ENCODE measurements at regions not wholly inside any gene's neighbourhood (a gene's known extent, or its start where the extent isn't known, plus 50 kb on each side); places are given as distances from the start of the nearest gene placed in this dataset.
"Not testable (repeated sequence)": the region's sequence is repeated elsewhere in the genome, so short reads cannot be mapped to it uniquely, and the experiment has no call there.

DNA sequence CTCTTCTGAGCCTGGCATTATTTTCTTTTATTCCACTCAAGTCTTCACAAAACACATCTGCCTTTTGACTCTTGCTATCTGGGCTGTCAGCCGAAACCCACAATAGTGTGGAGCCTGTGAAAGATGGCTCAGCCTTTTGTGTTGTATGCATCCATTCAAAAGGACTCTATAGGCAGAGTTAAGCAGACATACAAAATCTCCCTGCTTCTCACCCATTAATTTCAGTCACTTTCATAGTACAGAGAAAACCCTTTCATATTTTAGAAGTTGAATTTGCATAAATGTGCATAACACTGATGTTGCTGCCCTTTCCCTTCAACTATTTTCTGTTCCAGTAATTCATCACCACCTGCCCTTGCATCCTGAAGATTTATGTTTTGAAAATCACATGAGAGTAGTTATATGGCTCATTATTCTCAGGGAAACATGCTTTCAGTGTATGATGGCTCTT, 154.6 kb downstream of the EVA1A start:
- H3K36me3 ChIP-seq (ENCODE audit: insufficient read depth, low read length): peaks cover 10% of the 10 kb centered on the region; the same call in 1 of the 2 replicates
- no peaks in the 10 kb centered on the region for H3K79me2 ChIP-seq (ENCODE audit: low read length)
- DNase-seq: no peak
- H2AFZ ChIP-seq (ENCODE audit: low read length): no peak overlapping the region
- no peaks in the 10 kb centered on the region for H3K27me3 ChIP-seq (ENCODE audit: low read length)
- no peak overlapping the region for H3K27ac ChIP-seq (ENCODE audit: low read length)
- H3K4me1 ChIP-seq (ENCODE audit: low read length): peaks cover 35% of the 10 kb centered on the region
- H3K9me2 ChIP-seq (replicated peaks; ENCODE audit: insufficient read depth, low read length): no peaks in the 10 kb centered on the region
- no peaks in the 10 kb centered on the region; the same call in 1 of the 2 replicates for H3K9me3 ChIP-seq (ENCODE audit: low read length)
- no peak overlapping the region for H3K4me3 ChIP-seq (ENCODE audit: low read length)
- 0 out of 2 replicates have a peak, but pooled peaks cover 4% of the 10 kb centered on the region for H4K20me1 ChIP-seq (ENCODE audit: insufficient read depth, low read depth, low read length)
- H3K4me2 ChIP-seq (ENCODE audit: low read depth, low read length, poor library complexity, severe bottlenecking): peak overlapping the region; percentile 10
- 0 out of 2 replicates have a peak overlapping the region, but pooled peaks have one; percentile 10 for H3K9ac ChIP-seq (ENCODE audit: low read length)

DNA sequence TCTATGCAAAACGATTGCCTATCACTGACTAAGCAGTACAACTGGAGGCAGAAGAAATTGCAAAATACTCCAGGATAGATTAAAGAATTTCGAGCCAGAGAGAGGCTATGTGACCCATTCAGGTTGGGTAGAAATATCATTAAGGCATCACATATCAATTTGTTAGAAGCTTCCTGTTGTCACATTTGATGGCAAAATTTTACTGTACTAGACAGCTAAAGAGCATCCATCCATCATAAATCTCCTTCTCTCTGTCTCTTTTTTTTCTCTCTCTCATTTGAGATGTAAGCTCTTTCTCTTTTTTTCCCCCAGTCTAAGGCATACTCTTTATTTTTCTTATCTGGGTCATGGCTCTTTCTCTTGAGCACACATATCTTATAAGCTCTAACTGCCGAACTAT, 155.7 kb downstream of the EVA1A start:
- peaks cover 35% of the 10 kb centered on the region for H3K4me1 ChIP-seq (ENCODE audit: low read length)
- H3K27me3 ChIP-seq (ENCODE audit: low read length): no peaks in the 10 kb centered on the region
- no peaks in the 10 kb centered on the region for H3K9me2 ChIP-seq (replicated peaks; ENCODE audit: insufficient read depth, low read length)
- no peak overlapping the region for H3K9ac ChIP-seq (ENCODE audit: low read length)
- 0 out of 2 replicates have a peak, but pooled peaks cover 4% of the 10 kb centered on the region for H4K20me1 ChIP-seq (ENCODE audit: insufficient read depth, low read depth, low read length)
- no peak overlapping the region for H3K4me3 ChIP-seq (ENCODE audit: low read length)
- no peak for DNase-seq
- no peaks in the 10 kb centered on the region for H3K79me2 ChIP-seq (ENCODE audit: low read length)
- H3K36me3 ChIP-seq (ENCODE audit: insufficient read depth, low read length): no peaks in the 10 kb centered on the region
- peak overlapping the region; percentile 14 for H3K4me2 ChIP-seq (ENCODE audit: low read depth, low read length, poor library complexity, severe bottlenecking)
- no peaks in the 10 kb centered on the region for H3K9me3 ChIP-seq (ENCODE audit: low read length)
- H2AFZ ChIP-seq (ENCODE audit: low read length): no peak overlapping the region
- no peak overlapping the region for H3K27ac ChIP-seq (ENCODE audit: low read length)

DNA sequence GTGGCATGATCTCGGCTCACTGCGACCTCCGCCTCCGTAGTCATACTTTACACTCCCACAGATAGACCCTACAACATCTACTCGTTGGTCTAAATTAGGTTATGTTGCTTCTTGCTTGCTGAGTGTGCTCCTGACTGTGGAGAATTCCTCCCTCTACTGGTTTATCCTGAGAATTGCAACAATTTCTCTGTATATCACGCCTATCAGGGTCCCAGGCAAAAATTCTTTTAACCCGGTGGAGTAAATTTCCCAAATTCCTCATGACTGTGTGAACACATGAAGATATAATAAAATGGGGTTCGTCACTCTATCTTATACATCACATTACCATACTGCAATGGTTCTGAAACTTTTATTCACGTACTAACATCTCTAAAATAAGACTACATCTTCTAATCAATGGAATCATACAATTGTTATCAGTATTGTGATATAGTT, 156.7 kb downstream of the EVA1A start:
- H3K9ac ChIP-seq (ENCODE audit: low read length): no peak overlapping the region
- H4K20me1 ChIP-seq (ENCODE audit: insufficient read depth, low read depth, low read length): 0 out of 2 replicates have a peak, but pooled peaks cover 4% of the 10 kb centered on the region
- H3K4me1 ChIP-seq (ENCODE audit: low read length): peaks cover 35% of the 10 kb centered on the region
- H3K4me3 ChIP-seq (ENCODE audit: low read length): no peak overlapping the region
- no peaks in the 10 kb centered on the region for H3K27me3 ChIP-seq (ENCODE audit: low read length)
- no peak overlapping the region for H3K4me2 ChIP-seq (ENCODE audit: low read depth, low read length, poor library complexity, severe bottlenecking)
- no peak overlapping the region for H2AFZ ChIP-seq (ENCODE audit: low read length)
- H3K27ac ChIP-seq (ENCODE audit: low read length): no peak overlapping the region
- H3K9me3 ChIP-seq (ENCODE audit: low read length): no peaks in the 10 kb centered on the region
- no peaks in the 10 kb centered on the region for H3K79me2 ChIP-seq (ENCODE audit: low read length)
- DNase-seq: peak; percentile 89
- no peaks in the 10 kb centered on the region for H3K9me2 ChIP-seq (replicated peaks; ENCODE audit: insufficient read depth, low read length)
- H3K36me3 ChIP-seq (ENCODE audit: insufficient read depth, low read length): no peaks in the 10 kb centered on the region

DNA sequence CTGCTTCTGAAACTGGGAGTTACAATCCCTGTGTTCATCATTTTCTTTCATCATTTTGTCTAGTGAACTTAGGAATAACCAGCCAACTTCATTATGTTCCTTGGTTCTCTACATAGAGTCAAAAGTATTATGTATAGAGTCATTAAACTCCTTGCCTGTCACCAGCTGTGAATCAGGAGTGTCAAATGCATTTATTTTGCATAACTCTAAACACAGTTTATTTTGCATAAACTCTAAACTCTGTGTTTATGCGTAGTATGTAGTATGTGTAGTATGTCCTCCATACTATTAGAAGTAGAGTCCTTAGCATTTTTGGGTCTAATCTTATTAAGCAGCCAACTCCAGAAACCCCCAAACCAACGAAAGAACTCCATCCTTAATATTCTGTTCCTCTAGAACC, 164.4 kb downstream of the EVA1A start:
- Histone ChIP-seq H3K4me1 (ENCODE audit: low read length) (no peaks in the 10 kb centered on the region), H3K9me3 (ENCODE audit: low read length) (no peaks in the 10 kb centered on the region), H3K9me2 (replicated peaks; ENCODE audit: insufficient read depth, low read length) (no peaks in the 10 kb centered on the region), H3K36me3 (ENCODE audit: insufficient read depth, low read length) (no peaks in the 10 kb centered on the region; the same call in 1 of the 2 replicates), H3K9ac (ENCODE audit: low read length) (no peak overlapping the region), H3K27me3 (ENCODE audit: low read length) (no peaks in the 10 kb centered on the region), H3K27ac (ENCODE audit: low read length) (no peak overlapping the region), H3K4me3 (ENCODE audit: low read length) (no peak overlapping the region), H3K79me2 (ENCODE audit: low read length) (no peaks in the 10 kb centered on the region), H4K20me1 (ENCODE audit: insufficient read depth, low read depth, low read length) (peaks cover 10% of the 10 kb centered on the region; the same call in 1 of the 2 replicates), H2AFZ (ENCODE audit: low read length) (no peak overlapping the region), H3K4me2 (ENCODE audit: low read depth, low read length, poor library complexity, severe bottlenecking) (no peak overlapping the region)
- no peak for DNase-seq

DNA sequence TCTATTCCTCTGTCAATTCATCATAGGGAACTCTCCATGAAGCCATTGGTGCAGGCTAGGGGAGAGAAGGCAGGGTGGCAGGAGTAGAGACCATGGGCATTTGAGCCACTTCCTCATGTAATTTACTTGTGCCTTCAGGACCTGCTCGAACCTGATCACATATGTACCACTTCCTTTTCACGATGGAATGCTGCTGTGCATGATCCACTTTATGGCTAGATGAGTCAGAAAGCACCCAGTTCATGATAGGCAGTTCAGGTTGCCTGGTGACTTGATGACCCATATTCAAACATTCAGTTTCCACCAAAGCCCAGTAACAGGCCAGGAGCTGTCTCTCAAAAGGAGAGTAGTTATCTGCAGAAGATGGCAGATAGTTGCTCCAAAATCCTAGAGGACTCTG, 166.0 kb downstream of the EVA1A start:
- H3K9me3 ChIP-seq (ENCODE audit: low read length); H3K27me3 ChIP-seq (ENCODE audit: low read length); H3K79me2 ChIP-seq (ENCODE audit: low read length); H3K4me3 ChIP-seq (ENCODE audit: low read length); H3K9ac ChIP-seq (ENCODE audit: low read length); H3K9me2 ChIP-seq (replicated peaks; ENCODE audit: insufficient read depth, low read length); H3K4me2 ChIP-seq (ENCODE audit: low read depth, low read length, poor library complexity, severe bottlenecking); H2AFZ ChIP-seq (ENCODE audit: low read length); H3K27ac ChIP-seq (ENCODE audit: low read length); H3K36me3 ChIP-seq (ENCODE audit: insufficient read depth, low read length); DNase-seq: not testable (repeated sequence)
- Histone ChIP-seq H4K20me1 (ENCODE audit: insufficient read depth, low read depth, low read length) (peaks cover 15% of the 10 kb centered on the region; the same call in 1 of the 2 replicates), H3K4me1 (ENCODE audit: low read length) (peaks cover 11% of the 10 kb centered on the region)

DNA sequence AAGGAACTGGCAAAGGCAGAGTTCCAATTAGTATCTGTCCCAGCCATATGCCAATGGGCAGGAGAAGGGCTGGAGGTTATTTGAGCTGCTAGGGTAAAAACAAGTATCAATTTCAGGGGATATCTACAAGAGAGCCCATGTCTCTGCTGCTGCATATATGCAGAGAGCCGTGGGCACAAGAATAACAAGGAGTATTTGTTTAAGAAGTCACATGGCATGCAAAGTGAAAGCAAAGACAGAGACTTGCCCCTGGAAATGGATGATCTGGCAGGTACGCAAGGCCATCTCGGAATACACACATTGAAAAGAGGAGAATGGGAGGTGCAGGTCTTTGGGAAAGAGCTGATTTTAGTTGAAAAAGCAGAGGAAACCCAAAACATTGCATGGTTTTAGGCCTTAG, 170.6 kb downstream of the EVA1A start:
- Histone ChIP-seq H3K9me3 (ENCODE audit: low read length) (no peaks in the 10 kb centered on the region; the same call in 1 of the 2 replicates), H3K79me2 (ENCODE audit: low read length) (no peaks in the 10 kb centered on the region), H2AFZ (ENCODE audit: low read length) (no peak overlapping the region), H3K9me2 (replicated peaks; ENCODE audit: insufficient read depth, low read length) (no peaks in the 10 kb centered on the region), H3K27ac (ENCODE audit: low read length) (no peak overlapping the region), H3K4me1 (ENCODE audit: low read length) (peaks cover 35% of the 10 kb centered on the region), H3K36me3 (ENCODE audit: insufficient read depth, low read length) (no peaks in the 10 kb centered on the region), H3K9ac (ENCODE audit: low read length) (no peak overlapping the region), H3K27me3 (ENCODE audit: low read length) (peaks cover 4% of the 10 kb centered on the region; the same call in 1 of the 2 replicates), H4K20me1 (ENCODE audit: insufficient read depth, low read depth, low read length) (peaks cover 14% of the 10 kb centered on the region; the same call in 1 of the 2 replicates), H3K4me2 (ENCODE audit: low read depth, low read length, poor library complexity, severe bottlenecking) (peak overlapping the region; percentile 66), H3K4me3 (ENCODE audit: low read length) (0 out of 2 replicates have a peak overlapping the region, but pooled peaks have one; percentile 8)
- peak; percentile 49 for DNase-seq

DNA sequence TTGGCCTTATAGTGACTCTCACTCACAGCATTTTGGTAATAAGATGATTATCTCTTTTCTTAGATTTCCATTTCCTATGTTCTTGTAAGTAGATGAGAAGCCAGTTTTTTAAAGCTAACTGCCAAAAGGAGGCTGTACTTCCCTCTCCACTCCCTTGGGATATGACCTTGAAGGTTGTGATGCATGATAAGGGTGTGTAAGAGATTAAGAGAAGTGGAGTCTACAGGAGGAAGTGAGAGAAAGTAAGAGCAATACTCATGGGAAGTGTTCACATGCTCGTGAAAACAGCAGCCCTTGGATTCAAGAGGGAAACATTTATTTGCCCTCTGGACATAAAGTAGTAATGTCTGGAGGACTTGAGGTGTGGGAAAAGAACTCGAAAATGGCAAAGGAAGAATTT, 171.5 kb downstream of the EVA1A start:
- Histone ChIP-seq H3K9me2 (replicated peaks; ENCODE audit: insufficient read depth, low read length) (no peaks in the 10 kb centered on the region), H4K20me1 (ENCODE audit: insufficient read depth, low read depth, low read length) (peaks cover 12% of the 10 kb centered on the region; the same call in 1 of the 2 replicates), H3K27ac (ENCODE audit: low read length) (no peak overlapping the region), H3K79me2 (ENCODE audit: low read length) (no peaks in the 10 kb centered on the region), H3K4me2 (ENCODE audit: low read depth, low read length, poor library complexity, severe bottlenecking) (peak overlapping the region; percentile 66), H3K4me1 (ENCODE audit: low read length) (peaks cover 35% of the 10 kb centered on the region), H2AFZ (ENCODE audit: low read length) (no peak overlapping the region), H3K4me3 (ENCODE audit: low read length) (peak overlapping the region; percentile 42; the same call in 1 of the 2 replicates), H3K36me3 (ENCODE audit: insufficient read depth, low read length) (no peaks in the 10 kb centered on the region), H3K9me3 (ENCODE audit: low read length) (no peaks in the 10 kb centered on the region; the same call in 1 of the 2 replicates), H3K9ac (ENCODE audit: low read length) (peak overlapping the region; percentile 27), H3K27me3 (ENCODE audit: low read length) (peaks cover 4% of the 10 kb centered on the region; the same call in 1 of the 2 replicates)
- peak; percentile 94 for DNase-seq

DNA sequence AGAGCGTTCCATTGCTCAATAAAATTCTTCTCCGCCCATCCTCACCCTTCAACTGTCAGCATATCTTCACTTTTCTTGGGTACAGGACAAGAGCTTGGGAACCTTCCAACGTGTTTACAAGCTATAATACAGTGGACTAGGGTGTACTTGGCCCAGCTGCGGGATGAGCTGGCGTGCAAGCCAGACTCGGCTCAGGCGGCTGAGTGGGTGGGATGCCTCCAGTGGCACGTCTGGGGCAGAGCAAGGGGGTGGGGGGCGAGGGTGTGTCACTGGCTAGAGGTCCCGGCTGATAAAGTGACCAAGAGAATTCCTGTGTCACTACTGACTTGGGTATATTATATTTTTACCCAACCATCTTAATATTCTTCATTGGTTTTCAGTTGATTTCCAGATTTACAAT, 179.7 kb downstream of the EVA1A start:
- no peak overlapping the region for H3K9ac ChIP-seq (ENCODE audit: low read length)
- H2AFZ ChIP-seq (ENCODE audit: low read length): no peak overlapping the region
- H3K27me3 ChIP-seq (ENCODE audit: low read length): 0 out of 2 replicates have a peak, but pooled peaks cover 4% of the 10 kb centered on the region
- no peak for DNase-seq
- peaks cover 7% of the 10 kb centered on the region; the same call in 1 of the 2 replicates for H4K20me1 ChIP-seq (ENCODE audit: insufficient read depth, low read depth, low read length)
- H3K27ac ChIP-seq (ENCODE audit: low read length): no peak overlapping the region
- no peaks in the 10 kb centered on the region for H3K79me2 ChIP-seq (ENCODE audit: low read length)
- no peaks in the 10 kb centered on the region; the same call in 1 of the 2 replicates for H3K9me3 ChIP-seq (ENCODE audit: low read length)
- no peaks in the 10 kb centered on the region for H3K36me3 ChIP-seq (ENCODE audit: insufficient read depth, low read length)
- no peaks in the 10 kb centered on the region for H3K9me2 ChIP-seq (replicated peaks; ENCODE audit: insufficient read depth, low read length)
- H3K4me2 ChIP-seq (ENCODE audit: low read depth, low read length, poor library complexity, severe bottlenecking): no peak overlapping the region
- H3K4me3 ChIP-seq (ENCODE audit: low read length): no peak overlapping the region
- H3K4me1 ChIP-seq (ENCODE audit: low read length): no peaks in the 10 kb centered on the region

Data from Karpas-422 (cell line).